HepG2 (cell line): ENCODE measurements at regions not wholly inside any gene's neighbourhood (a gene's known extent, or its start where the extent isn't known, plus 50 kb on each side); places are given as distances from the start of the nearest gene placed in this dataset.

Experiments used
- ATAC-seq: fragments of 200-7000 bp; cut with Tn5 transposase; 3 replicates; pipeline ENCODE4 v1.9.1; 2020; ENCODE audit warnings: mild to moderate bottlenecking, moderate library complexity
- BruUV-seq: library from RNA; stranded (reverse); fragments of 400-500 nt; replicated peaks from 2 replicates; lab custom pipeline; 2021; lab: Mats Ljungman, UMichigan
- CTCF ChIA-PET: fragments of 300-600 bp; formaldehyde crosslinking; extraction: SDS; loops from one replicate; lab custom pipeline; 2021; ENCODE audit warnings: low total read pairs, inconsistent platforms, low intra/inter-chr PET ratio; lab: Yijun Ruan, JAX
- POLR2A ChIA-PET: fragments of 350-600 bp; sonication (Branson Sonifier 250); formaldehyde crosslinking; loops from one replicate; lab custom pipeline; 2020; ENCODE audit warnings: antibody characterized with exemption, inconsistent platforms; lab: Yijun Ruan, JAX
- DNase-seq: peaks from one replicate; pipeline ENCODE4 v3.0.0-alpha.2; 2015; ENCODE audit warnings: low spot score
- FAIRE-seq: peaks from 3 replicates; lab custom pipeline; 2011; peaks lifted over from hg19 to GRCh38; lab: Jason Lieb, UNC
- H2AFZ ChIP-seq: one replicate; pipeline ENCODE4 v1.6.1; 2011; ENCODE audit warnings: low read length, inconsistent platforms
- H3K27ac ChIP-seq: fragments of 300-600 bp; 3 replicates; pipeline ENCODE4 v1.8.0; 2011; ENCODE audit warnings: mixed run types, mild to moderate bottlenecking, mixed read lengths, low read length, inconsistent platforms; ENCODE audit not compliant: insufficient read depth; ENCODE audit errors: extremely low read length
- H3K27me3 ChIP-seq, 2 experiments: fragments of 200-600 bp in 1 of 2; 2 replicates in 1 of 2; 3 replicates in 1 of 2; pipeline versions ENCODE4 v1.6.0 to v1.8.0; 2011; ENCODE audit warnings: low read length in 2 of 2, mild to moderate bottlenecking in 2 of 2, moderate library complexity in 2 of 2, inconsistent platforms in 1 of 2; ENCODE audit not compliant: insufficient read depth in 2 of 2, control insufficient read depth in 1 of 2
- H3K36me3 ChIP-seq, 2 experiments: fragments of 200-600 bp in 1 of 2; replicated peaks in 1 of 2; 2 replicates in 1 of 2; 3 replicates in 1 of 2; pipeline versions ENCODE4 v1.5.1 to v1.8.0; 2011; ENCODE audit warnings: low read length in 2 of 2, inconsistent platforms in 1 of 2; ENCODE audit not compliant: insufficient read depth in 2 of 2, control insufficient read depth in 1 of 2
- H3K4me1 ChIP-seq: 2 replicates; pipeline ENCODE4 v1.5.1; 2012; ENCODE audit warnings: low read length, inconsistent platforms; ENCODE audit not compliant: insufficient read depth
- H3K4me2 ChIP-seq: 2 replicates; pipeline ENCODE4 v1.6.0; 2011; ENCODE audit warnings: low read depth, low read length, inconsistent platforms
- H3K4me3 ChIP-seq, 3 experiments: fragments of 200-600 bp in 1 of 3; sonication (generic), shearing (Covaris generic) in 1 of 3; replicated peaks in 1 of 3; 2 replicates each; pipeline ENCODE4 v1.5.1; 2011 to 2016; ENCODE audit warnings: low read length in 3 of 3, inconsistent platforms in 2 of 3, low read depth in 2 of 3, mild to moderate bottlenecking in 2 of 3, control low read depth in 1 of 3, mixed read lengths in 1 of 3; ENCODE audit not compliant: insufficient read depth in 1 of 3
- H3K79me2 ChIP-seq: one replicate; pipeline ENCODE4 v1.6.1; 2011; ENCODE audit warnings: low read length, inconsistent platforms; ENCODE audit not compliant: insufficient read depth
- H3K9ac ChIP-seq: 2 replicates; pipeline ENCODE4 v1.6.0; 2011; ENCODE audit warnings: mild to moderate bottlenecking, low read depth, low read length, inconsistent platforms; ENCODE audit not compliant: insufficient read depth
- H3K9me3 ChIP-seq: 2 replicates; pipeline ENCODE4 v1.5.1; 2012; ENCODE audit warnings: mild to moderate bottlenecking, low read length
- H4K20me1 ChIP-seq: 2 replicates; pipeline ENCODE4 v1.6.0; 2011; ENCODE audit warnings: inconsistent platforms, mild to moderate bottlenecking, low read length, moderate library complexity; ENCODE audit not compliant: insufficient read depth
- MXD1 ChIP-seq: sonication (generic); formaldehyde crosslinking; IDR thresholded peaks from 2 replicates; pipeline ENCODE4 v1.4.0; 2020; ENCODE audit warnings: mild to moderate bottlenecking, missing genetic modification reagents
- RFXANK ChIP-seq: IDR thresholded peaks from 2 replicates; pipeline ENCODE4 v1.6.1; 2016
- ZBTB34 ChIP-seq: sonication (generic); formaldehyde crosslinking; IDR thresholded peaks from 2 replicates; pipeline ENCODE4 v1.8.0; 2022; ENCODE audit warnings: mild to moderate bottlenecking, missing genetic modification reagents
- ZC3H4 ChIP-seq: sonication (generic); formaldehyde crosslinking; IDR thresholded peaks from 2 replicates; pipeline ENCODE4 v1.4.0; 2020; ENCODE audit warnings: missing genetic modification reagents, borderline replicate concordance
- ZNF337 ChIP-seq: sonication (generic); formaldehyde crosslinking; IDR thresholded peaks from 2 replicates; pipeline ENCODE4 v1.5.1; 2020; ENCODE audit warnings: missing genetic modification reagents, low read depth, mild to moderate bottlenecking, borderline replicate concordance
- ZNF878 ChIP-seq: sonication (generic); formaldehyde crosslinking; IDR thresholded peaks from 2 replicates; pipeline ENCODE4 v1.8.1; 2023; ENCODE audit warnings: mild to moderate bottlenecking, missing genetic modification reagents, moderate library complexity
- WGBS: methylation state at CpG from one replicate; pipeline ENCODE4 v1.1.6; 2017; ENCODE audit warnings: low lambda C conversion rate; 5-methylcytosine and 5-hydroxymethylcytosine counted together
- in situ Hi-C: cut with HindIII; loops from 2 replicates; pipeline ENCODE4 v1.10.0; 2017; ENCODE audit warnings: low pct_unique_long_range_greater_than_20kb; ENCODE audit not compliant: extremely low pct_ligation_motif_present
- intact Hi-C: fragments of 100-400 bp; cut with micrococcal nuclease; formaldehyde crosslinking; loops from one replicate; pipeline ENCODE4 v1.10.0; 2022; ENCODE audit not compliant: unreplicated experiment

GRCh38 chr6:84847390-84848160, 83.2 kb upstream of the TBX18 start:
- H3K9me3 ChIP-seq: no peaks in the 10 kb centered on the region
- ChIA-PET CTCF (no interaction called here), POLR2A (no interaction called here)
- H3K4me3 ChIP-seq: no peak overlapping the region
- H3K4me1 ChIP-seq: no peaks in the 10 kb centered on the region
- in situ Hi-C loops: no loop called here
- no peaks in the 10 kb centered on the region for H3K27me3 ChIP-seq
- H2AFZ ChIP-seq: no peak overlapping the region
- no peak overlapping the region for H3K27ac ChIP-seq
- ATAC-seq (no peak), DNase-seq (no peak), FAIRE-seq (no peak)
- no peak for TF ChIP-seq MXD1 (CRISPR knock-in tag)
- TF ChIP-seq ZC3H4 (CRISPR knock-in tag): no peak
- TF ChIP-seq ZNF878: no peak
- no peak for TF ChIP-seq RFXANK (CRISPR knock-in tag)
- no peak for TF ChIP-seq ZBTB34 (CRISPR knock-in tag)
- no peak for TF ChIP-seq ZNF337 (CRISPR knock-in tag)
- H4K20me1 ChIP-seq: no peaks in the 10 kb centered on the region
- intact Hi-C loops: no loop called here
- BruUV-seq: no TSS peak
- no peaks in the 10 kb centered on the region for H3K79me2 ChIP-seq
- 0% methylated on average over 3 of the region's 3 CpGs for WGBS
- no peak overlapping the region for H3K4me2 ChIP-seq
- no peaks in the 10 kb centered on the region for H3K36me3 ChIP-seq
- H3K9ac ChIP-seq: no peak overlapping the region
